NCI-H2029 treated with DMSO at 0.1 percent for 48 hours (cell line): ENCODE measurements at regions not wholly inside any gene's neighbourhood (a gene's known extent, or its start where the extent isn't known, plus 50 kb on each side); places are given as distances from the start of the nearest gene placed in this dataset.

Source experiments
- DNase-seq: peaks from one replicate; lab custom pipeline; 2025; lab: John Stamatoyannopoulos, UW

DNA sequence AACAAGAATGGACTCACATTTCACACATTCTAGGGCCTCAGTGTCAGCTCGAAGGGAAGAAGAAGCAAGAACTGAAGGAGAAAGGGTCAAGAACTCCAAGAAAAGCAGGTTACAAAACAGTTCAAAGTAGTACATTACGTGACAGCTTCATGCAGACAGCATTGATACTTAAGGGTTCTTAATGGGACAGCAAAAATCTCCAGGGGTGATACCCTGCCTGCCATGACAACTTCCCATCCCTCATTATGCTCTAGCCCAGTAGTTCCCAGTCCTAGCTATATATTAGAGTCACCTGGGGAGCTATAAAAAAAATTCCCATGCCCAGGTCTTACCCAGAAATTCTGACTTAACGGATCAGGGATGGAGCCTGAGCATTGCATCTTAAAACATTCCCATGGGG lies 51.2 kb upstream of the PROX1 start:
- DNase-seq, result no peak
